HG02571 (cell line): ENCODE measurements at regions not wholly inside any gene's neighbourhood (a gene's known extent, or its start where the extent isn't known, plus 50 kb on each side); places are given as distances from the start of the nearest gene placed in this dataset.
"Not testable (repeated sequence)": the region's sequence is repeated elsewhere in the genome, so short reads cannot be mapped to it uniquely, and the experiment has no call there.

Source experiments
- ATAC-seq: cut with Tn5 transposase; IDR thresholded peaks from one replicate; pipeline ENCODE4 v1.9.1; 2021; ENCODE audit warnings: mild to moderate bottlenecking, moderate library complexity; ENCODE audit not compliant: unreplicated experiment

DNA sequence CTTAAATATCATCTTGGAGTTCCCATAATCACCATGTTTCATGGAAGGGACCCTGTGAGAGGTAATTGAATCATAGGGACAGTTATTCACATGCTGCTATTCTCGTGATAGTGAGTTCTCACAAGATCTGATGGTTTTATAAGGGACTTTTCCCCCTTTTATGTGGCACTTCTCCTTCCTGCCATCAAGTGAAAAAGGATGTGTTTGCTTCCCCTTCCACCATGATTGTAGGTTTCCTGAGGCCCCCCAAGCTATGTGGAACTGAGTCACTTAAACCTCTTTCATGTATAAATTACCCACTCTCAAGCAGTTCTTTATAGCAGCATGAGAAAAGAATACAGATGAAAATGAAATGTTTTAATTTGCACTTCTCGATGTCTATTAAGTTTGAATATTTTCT, 112.0 kb downstream of the ZNF648 start:
- no peak for ATAC-seq

DNA sequence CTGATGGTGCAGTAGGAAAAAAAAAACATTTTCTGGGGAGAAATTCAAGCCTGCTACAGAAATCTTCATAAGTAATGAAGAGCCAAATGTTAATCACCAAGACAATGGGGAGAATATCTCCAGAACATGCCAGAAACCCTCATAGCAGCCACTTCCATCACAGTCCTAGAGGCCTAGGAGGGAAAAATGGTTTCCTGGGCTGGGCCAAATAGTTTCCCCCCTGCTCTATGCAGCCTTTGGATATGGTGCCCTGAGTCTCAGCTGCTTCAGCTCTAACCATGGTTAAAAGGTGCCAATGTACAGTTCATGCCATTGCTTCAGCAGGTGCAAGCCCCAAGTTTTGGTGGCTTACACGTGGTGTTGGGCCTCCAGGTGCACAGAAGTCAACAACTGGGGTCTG, 113.1 kb downstream of the ZNF648 start:
- ATAC-seq: no peak

DNA sequence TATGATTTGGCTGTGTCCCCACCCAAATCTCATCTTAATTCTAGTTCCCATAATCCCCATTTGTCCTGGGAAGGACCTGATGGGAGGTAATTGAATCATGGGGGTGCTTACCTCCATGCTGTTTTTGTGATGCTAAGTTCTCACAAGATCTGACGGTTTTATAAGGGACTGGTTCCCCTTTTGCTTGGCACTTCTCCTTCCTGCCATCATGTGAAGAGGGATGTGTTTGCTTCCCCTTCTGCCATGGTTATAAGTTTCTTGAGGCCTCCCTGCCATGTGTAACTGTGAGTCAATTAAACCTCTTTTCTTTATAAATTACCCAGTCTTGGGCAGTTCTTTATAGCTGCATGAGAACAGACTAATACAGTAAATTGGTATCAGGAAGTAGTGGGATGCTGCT, 114.1 kb downstream of the ZNF648 start:
- ATAC-seq: no peak

DNA sequence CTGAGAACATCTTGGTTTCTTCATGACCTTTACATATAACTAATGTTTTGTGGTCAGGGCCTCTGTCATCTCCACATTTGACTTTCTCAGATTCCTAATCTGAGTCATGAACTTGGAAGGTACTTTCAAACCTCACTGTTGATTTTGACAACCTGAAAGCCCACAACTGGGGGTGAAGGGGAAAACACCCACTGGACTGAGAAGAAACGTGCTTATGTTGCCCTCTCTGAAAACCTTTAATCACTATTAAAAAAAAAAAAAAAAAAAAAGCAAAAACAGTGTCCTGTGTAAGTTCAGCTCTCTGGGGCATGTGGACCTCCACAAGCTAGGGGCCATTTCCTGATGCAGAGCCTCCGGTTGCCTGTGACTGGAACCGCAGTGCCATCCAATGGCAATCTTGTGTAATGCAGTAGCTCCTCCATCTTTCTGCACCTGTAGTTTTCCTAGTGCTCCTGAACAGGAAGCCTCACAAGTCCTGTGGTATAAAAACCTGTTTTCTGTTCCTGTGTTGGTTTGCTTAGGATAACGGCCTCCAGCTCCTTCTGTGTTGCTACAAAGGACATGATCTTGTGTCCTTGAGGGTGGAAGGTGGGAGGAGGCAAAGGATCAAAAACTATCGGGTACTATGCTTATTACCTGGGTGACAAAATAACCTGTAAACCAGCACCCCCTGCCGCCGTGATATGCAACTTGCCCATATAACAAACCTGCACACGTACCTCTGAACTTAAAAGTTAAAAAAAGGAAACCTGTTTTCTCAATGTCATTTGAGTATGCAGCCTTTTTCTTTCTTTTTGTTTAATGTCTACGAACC, 124.5 kb downstream of the ZNF648 start:
- peak; percentile 80 for ATAC-seq

DNA sequence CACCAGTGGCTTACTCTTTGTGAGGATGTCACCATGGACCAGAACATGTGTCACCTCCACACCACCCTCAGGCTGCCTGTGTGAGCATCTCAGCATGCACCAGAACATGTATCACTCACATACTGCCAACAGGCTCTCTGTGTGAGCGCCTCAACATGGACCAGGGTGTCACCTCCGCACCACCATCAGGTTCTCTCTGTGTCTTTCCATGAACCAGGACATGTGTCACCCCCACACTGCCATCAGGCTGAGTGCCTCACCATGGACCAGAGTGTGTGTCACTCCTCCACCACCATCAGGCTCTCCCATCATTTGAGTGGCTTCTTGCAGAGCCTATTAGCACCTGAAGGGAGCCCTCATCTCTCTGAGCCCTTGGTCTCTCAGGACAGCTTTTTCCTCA, 125.2 kb downstream of the ZNF648 start:
- peak; percentile 29 for ATAC-seq

DNA sequence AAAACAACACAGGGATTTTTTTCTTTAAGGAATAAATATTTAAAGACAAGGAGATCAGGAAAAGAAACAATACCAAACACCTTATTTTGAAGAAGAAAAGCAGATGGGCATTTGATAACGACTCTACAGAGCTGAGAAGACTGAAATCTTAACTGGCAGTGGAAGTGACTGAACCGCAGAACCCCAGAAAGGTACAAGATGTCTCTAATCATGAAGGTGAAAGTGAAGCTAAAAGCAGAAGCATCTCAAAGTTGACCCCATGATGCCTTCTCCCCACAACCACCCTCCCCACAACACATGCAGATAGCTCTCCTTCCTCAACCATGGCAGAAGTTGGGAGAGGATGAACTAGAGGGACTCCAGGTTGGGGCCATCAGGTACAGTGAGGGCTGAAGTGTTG, 129.6 kb downstream of the ZNF648 start:
- ATAC-seq: no peak

DNA sequence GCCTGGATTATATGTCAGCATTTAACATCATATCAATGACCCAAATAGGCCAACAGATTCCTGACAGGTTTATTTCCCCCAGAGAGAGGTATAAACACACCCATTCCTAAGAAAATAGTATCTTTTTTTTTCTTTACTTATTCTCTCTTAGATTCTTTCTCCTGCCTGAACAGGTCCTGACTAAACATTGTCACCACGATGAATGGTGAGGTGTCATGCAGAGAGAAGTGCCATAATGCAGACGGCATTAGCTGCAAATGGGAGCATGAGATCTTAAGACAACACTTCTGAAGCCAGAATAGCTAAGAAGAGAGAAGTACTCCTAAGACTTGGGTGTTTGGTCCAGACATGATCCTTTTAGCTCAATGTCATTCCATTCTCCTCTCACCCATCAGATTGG, 131.3 kb downstream of the ZNF648 start:
- no peak for ATAC-seq

DNA sequence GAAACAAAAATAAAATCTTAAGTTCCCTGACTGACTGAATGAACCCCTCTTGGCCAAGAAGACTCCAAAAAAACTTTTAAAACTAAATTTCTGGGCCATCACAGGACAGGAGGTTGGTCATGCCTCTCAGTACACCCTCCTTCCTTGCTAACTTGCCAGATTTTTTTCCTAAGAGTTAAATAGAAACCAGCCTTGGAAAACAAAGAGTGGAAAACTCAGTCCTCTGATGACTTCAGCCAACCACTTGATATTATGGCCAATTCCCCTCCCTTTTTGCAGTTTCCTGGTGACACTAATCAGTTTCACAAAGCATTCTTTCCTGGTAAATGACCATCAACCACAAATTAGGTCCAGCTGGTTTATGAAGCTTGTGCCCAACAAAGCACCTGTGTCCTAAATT, 134.8 kb downstream of the ZNF648 start:
- ATAC-seq: no peak

DNA sequence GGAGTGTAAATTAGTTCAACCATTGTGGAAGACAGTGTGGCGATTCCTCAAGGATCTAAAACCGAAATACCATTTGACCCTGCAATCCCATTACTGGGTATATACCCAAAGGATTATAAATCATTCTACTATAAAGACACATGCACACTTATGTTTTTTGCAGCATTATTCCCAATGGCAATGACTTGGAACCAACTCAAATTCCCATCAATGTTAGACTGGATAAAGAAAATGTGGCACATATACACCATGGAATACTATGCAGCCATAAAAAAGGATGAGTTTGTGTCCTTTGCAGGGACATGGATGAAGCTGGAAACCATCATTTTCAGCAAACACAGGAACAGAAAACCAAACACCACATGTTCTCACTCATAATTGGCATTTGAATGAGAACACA, 137.5 kb downstream of the ZNF648 start:
- ATAC-seq: not testable (repeated sequence)

DNA sequence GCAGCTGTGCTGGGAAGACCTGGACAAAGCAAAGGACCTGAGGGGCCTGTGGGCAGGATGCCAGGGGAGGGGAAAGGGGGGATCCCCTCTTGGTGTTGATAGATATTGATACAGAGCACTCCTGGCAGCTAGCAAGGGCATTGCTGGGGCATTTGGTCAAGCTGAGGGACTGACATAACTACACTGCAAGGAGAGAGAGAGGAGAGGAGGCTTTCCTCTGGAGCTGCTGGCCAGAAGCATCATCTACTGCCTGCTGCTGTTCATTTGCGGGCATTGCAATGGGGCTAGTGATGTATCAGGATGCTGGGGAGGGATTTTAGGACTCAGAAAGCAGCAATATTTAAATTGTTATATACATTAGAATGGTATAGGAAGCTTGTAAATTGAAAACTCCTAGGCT, 142.0 kb downstream of the ZNF648 start:
- ATAC-seq: no peak

DNA sequence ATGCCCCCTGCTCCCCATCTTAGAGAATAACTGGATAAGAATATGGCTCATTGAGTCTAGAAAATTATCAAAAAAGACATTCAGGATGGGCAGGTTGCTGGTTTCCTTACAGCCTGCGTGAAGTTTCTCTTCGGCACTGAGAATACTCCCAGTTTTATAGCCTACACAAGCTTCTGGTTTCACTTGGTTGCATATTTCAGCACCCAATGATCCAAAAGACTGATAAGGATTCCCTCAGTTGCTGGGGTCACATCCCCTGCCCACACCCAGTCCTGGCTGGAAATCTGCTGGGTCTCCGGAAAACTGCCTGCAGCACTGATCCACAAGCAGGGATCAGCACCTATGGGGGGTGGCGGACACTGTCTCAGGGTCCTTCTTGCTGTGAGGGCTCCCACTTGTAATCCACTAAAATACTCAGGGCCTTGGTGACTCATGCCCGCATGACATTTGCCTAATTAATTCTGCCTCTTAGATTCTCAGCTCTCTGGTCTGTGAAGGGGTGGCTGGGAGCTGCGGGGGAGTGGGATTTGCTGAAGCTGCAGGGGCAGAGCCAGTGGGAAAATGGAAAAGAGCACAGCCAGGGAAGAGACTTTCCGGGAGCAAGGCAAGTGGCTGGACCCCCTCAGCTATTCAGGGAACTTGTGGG, 142.5 kb downstream of the ZNF648 start:
- no peak for ATAC-seq

DNA sequence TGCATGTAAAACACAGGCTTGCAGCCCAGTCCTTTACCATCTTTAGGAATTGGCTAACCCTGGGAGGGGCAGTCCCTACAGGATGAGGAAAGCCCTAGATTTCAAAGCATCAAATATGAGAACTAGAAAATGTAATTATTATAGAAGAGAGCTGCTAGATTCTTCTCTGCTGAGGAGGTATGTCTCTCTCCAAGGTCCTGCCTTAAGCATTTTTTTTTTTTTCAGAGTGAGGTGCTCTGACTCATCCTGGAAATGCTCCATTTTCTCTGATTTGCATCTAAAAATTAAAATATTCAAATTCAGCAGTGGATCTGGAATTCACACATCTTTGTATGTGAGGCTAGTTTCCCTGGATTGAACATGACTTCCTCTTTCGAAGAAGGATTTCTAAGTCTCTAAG, 149.8 kb downstream of the ZNF648 start:
- no peak for ATAC-seq

DNA sequence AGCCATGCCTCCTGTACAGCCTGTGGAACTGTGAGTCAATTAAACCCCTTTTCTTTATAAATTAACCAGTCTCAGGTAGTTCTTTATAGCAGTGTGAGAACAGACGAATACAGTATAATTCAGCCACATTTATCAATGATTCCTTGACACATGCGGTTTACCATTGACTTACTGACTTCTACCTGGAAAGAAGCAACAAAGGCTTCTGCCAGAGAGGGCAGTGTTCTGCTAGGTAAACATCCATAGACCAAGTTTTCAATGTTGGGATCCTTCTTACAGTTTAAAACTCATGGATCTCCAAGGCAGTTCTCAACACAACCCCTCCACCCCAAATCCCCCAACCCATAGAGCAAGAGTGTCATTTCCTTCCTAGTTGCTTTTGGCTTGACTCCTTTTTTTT, 150.6 kb downstream of the ZNF648 start:
- ATAC-seq: no peak

DNA sequence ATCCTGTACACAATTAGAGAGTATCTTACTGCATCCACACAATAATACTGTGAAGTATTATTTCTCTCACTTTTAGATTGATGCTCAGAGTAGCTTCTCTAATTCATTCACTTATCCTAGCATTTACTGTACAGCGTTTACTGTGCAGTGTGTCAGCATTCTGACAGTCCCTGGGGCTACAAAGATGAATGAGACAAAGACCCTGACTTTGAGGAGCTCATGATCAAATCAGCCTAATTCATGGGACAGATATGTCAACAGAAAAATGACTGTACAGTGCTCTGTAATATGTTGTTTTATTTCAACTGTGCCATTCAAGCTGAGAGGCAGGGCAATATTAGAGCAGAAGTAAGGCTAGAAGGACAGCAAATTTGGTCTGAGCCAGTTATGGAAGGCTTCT, 152.5 kb downstream of the ZNF648 start:
- ATAC-seq: no peak

DNA sequence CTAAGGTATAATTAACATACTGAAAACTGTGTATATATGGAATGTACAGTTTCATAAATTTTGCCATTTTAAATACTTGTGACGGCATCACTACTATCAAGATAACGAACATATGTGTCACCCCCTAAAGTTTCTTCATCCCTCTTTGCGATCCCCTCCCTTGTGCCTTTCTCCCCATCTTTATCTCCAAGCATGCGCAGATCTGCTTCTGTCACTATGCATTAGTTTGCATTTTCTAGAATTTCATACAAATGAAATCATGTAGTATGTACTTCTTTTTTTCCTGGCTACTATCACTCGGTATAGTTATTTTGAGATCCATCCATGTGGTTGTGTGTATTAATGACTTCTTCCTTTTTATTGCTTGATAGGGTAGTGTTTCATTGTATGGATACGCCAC, 154.9 kb downstream of the ZNF648 start:
- ATAC-seq: no peak

DNA sequence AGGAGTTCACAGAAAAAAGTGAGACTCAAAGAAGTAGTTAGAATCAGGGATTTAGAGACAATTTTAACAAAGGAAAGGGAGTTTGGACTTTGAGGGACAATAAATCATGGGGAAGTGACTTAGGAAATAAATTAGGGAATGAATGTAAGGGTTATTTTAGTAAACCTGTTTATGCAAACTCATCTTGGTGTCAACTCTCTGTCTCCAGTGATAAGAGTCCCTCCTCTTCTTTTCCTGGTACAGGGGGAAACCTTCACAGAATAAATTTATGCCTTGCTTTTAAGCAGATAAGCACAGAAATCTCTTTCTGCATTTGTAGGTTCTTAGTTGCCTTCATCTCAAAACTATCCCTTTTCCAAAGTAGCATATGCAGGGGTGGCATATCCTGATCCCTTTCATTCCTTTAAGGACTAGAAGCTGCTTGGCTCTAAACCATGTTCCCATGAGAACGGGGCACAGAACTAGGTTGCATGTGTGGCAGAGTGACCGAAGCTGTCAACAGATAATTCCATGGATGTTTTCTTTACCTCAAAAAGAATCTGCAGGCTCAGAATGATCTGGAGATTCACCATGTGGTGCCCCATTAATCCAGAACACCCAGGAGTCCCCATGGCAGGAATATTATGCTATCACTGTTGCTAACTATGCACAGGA, 155.4 kb downstream of the ZNF648 start:
- ATAC-seq: no peak

DNA sequence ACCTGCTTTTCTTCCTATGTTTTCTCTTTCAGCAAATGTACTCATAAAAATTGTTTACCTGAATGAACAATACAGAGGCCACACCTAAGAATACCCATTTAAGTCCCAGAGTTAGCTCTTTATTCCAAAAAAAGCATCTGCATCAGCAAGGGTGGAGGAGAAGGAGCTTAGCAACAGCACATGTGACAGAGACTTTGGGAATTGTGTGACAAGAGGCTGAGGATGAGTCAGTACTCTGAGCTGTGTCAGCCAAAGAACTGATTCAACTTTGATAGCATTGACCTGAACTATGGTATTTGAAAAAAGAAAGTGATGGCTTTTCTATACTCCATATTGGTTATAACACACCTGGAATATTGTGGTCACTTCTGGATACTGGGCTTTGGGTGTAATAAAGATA, 162.7 kb downstream of the ZNF648 start:
- ATAC-seq: no peak

DNA sequence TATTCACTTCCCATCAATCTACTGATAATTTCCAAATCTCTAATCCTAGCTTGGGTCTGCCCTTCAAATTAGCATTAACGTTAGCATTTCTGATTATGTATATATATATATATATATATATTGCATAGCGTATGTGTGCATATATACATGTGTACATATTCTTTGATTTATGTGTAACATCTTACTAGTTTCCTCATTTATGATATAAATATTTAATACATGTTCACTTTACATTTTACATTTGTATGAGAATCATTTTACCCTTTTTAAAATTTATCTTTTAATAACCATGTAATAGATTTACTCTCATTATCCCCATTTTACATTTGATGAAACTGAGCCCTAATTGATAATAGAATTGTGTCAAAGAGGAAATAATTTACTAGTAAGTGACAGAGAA, 164.7 kb downstream of the ZNF648 start:
- ATAC-seq: no peak

DNA sequence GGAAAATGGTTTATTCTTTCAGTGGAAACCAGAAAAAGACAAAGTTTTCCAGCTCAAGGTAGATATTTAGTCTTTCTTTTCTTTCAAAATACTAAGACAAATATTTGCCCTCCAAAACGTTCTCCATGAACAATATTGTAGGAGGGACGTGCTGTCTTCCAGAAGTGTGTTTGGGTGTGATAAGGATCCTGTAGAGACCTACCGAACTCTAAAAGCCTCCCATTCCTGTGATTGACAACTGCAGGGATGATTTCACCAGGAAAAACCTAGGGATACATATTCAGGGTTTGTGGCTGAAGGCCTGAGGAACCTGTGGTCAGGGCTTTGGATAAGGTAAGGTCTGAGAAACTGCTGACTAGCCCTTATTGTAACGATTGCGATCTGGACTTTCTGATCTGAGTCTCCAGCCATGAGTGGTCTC, 167.1 kb downstream of the ZNF648 start:
- ATAC-seq: no peak

DNA sequence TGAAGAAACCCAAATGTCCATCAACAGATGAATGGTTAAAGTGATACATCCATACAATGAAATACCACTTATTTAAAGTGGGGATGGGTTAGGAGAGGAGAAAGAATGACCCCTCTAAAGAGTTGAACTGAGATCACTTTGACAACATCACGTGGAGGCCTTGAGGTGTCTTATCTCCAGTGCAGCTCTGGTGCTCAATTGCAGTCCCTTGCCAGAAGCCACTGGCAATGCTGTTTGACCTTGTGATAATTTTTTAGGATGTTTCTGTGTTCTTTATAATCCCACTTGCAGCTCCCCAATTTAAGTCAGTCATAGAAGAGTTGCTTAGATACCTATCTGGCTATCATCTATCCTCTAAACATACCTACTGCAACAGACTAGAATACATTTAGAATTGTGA, 167.6 kb downstream of the ZNF648 start:
- ATAC-seq: no peak

DNA sequence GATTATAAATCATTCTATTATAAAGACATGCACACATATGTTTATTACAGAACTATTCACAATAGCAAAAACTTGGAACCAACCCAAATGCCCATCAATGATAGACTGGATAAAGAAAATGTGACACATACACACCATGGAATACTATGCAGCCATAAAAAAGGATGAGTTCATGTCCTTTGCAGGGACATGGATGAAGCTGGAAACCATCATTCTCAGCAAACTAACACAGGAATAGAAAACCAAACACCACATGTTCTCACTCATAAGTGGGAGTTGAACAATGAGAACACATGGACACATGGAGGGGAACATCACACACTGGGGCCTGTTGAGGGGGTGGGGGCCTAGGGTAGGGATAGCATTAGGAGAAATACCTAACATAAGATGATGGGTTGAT, 168.4 kb downstream of the ZNF648 start:
- not testable (repeated sequence) for ATAC-seq

DNA sequence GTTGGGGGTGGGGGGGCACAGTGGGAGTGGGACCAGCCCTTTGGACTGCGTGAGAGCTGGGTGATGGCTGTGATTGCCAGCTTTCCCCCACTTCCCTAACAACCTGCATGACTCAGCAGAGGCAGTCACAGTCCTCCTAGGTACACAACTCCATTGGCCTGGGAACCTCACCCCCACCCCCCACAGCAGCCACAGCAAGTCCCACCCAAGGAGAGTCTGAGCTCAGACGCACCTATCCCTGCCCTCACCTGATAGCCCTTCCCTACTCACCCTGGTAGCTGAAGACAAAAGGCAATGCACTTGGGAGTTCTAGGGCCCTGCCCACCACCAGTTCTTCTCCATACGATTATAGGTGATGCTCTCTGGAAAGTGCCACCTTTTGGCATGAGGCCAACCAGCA, 188.9 kb downstream of the ZNF648 start:
- ATAC-seq: no peak
